Tongue (tissue), 1 donor: ENCODE measurements at regions not wholly inside any gene's neighbourhood (a gene's known extent, or its start where the extent isn't known, plus 50 kb on each side); places are given as distances from the start of the nearest gene placed in this dataset.
"Not testable (repeated sequence)": the region's sequence is repeated elsewhere in the genome, so short reads cannot be mapped to it uniquely, and the experiment has no call there.

ENCODE experiments used
- DNase-seq: peaks from one replicate; pipeline ENCODE4 v3.0.0-alpha.2; 2015

DNA sequence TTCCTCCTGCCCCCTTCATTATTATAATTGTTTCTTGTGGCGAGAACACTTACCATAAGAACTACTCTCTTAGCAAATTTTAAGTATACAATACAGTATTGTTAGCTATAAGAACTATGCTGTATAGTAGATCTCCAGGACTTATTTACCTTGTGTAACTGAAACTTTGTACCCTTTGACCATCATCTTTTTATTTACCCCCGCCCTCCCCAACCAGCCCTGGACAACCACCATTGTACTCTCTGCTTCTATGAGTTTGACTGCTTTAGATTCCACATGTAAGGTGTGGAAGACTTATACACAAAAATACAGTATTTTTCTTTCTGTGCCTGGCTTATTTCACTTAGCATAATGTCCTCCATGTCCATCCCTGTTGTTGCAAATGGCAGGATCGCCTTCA lies 161.1 kb downstream of the PHF8 start:
- DNase-seq = no peak

DNA sequence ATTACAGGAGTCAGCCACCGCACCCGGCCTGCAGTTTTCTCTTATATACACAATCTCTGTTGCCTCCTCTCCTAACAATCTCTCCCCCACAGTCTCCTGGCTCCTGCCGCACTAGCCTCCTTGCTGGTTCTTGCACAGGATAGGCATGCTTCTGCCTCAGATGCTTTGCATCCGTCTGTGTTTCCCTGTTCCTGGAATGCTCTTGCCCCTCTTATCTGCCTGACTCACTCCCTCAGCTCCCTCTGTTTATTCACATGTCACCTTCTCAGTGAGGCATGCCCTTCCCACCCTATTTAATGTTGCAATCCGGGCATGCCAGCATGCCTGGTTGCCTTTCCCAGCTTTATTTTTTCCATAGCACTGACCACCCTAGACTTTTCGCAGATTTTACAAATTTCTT lies 161.9 kb downstream of the PHF8 start:
- DNase-seq = no peak

DNA sequence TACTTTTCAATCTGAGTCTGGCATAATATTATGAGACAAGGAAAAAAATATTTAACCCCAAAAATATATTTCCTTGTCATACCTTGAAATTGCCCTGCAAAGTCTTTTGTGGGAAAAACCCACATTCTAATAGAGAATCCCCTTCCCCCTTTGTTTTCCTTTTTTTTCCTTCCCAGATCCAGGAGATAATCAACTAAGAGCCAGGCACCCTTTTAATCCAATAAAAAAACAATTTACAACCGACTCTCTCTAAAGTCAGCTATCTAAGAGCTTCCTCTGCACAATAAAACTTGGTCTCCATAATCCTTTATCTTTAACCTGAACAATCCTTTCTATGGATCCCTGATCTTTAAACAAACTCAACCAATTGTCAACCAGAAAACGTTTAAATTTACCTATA lies 163.5 kb downstream of the PHF8 start:
- not testable (repeated sequence) for DNase-seq

- DNase-seq = no peak
Measured at GRCh38 chrX:53859890-53860289, 173.4 kb upstream of the HUWE1 start.

- peak; percentile 15 for DNase-seq
Measured at GRCh38 chrX:53831662-53832635, 145.4 kb upstream of the HUWE1 start.

DNA sequence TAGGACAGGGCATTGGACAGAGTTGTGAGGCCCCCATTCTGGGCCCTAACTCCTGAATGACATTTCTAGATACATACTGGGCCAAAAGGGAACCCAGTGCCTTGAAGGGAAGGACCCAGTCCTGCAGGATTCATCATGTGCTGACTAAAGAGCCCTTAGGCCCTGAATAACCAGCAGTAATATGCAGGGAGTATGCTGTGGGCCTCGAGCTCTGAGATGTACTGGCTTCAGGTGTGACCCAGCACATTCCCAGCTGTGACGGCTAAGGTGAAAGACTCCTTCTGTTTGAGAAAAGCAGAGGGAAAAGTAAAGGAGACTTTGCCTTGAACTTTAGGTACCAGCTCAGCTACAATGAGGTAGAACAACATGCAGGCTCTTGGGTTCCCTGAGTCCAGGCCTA lies 138.2 kb upstream of the HUWE1 start:
- no peak for DNase-seq

- not testable (repeated sequence) for DNase-seq
Measured at GRCh38 chrX:53818115-53818514, 131.6 kb upstream of the HUWE1 start.

DNA sequence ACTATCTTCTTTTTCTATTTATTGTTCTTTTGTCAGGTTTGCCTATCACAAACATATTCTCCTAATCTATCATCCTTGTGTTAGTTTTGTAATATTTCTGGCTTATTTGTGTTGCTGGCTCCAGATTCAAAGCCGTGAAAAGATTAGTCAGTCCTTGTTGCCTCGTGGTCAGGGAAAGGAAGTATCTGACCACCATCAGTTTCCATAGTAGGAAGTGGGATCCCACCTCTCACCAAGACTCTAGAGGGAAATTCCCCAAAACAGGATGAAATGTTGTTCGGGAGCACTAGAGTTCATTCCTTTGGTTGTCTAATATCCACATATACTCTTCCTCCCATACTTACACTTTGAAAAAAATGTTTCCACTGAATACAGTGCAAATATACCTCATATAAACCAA lies 131.0 kb upstream of the HUWE1 start:
- DNase-seq = no peak

GRCh38 chrX:53813670-53814440 lies 127.3 kb upstream of the HUWE1 start:
- DNase-seq = no peak

DNA sequence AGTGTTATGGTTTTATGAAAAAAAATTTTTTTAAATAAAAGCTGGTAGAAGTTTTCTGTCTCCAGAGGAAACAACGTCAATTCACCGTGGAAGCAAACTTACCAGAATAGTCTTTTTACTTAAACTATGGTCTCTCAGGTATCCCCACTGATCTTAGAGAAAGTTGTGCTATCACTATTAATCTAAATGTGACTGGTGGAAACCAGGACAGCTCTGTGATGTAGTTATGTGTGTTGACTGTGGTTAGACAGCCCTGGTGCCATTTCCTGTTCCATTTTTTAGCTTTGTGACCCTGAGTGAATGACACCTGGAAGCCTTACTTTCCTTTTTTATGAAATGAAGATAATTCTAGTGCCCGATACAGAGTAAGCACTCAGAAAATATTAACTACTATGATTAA lies 111.8 kb upstream of the HUWE1 start:
- no peak for DNase-seq

GRCh38 chrX:53795576-53795975 lies 109.1 kb upstream of the HUWE1 start:
- DNase-seq = peak; percentile 41

- DNase-seq = no peak
Measured at GRCh38 chrX:53794181-53794580, 107.7 kb upstream of the HUWE1 start.

GRCh38 chrX:53768865-53769264 lies 82.3 kb upstream of the HUWE1 start:
- no peak for DNase-seq

- no peak for DNase-seq
Measured at GRCh38 chrX:53768451-53768850, 81.9 kb upstream of the HUWE1 start.

DNA sequence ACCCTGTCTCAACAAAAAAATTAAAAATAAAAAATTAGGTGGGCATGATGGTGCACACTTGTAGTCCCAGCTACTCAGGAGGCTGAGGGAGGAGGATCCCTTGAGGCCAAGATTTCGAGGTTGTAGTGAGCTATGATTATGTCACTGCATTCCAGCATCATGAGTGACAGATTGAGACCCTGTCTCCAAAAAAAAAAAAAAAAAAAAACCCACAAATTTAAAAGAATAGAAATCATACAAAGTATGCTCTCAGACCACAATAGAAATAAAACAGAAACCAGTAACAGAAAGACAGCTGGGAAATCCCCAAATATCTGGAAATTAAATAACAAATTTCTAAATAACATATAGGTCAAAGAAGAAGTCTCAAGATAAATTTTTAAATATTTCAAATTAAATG lies 81.0 kb upstream of the HUWE1 start:
- no peak for DNase-seq

DNA sequence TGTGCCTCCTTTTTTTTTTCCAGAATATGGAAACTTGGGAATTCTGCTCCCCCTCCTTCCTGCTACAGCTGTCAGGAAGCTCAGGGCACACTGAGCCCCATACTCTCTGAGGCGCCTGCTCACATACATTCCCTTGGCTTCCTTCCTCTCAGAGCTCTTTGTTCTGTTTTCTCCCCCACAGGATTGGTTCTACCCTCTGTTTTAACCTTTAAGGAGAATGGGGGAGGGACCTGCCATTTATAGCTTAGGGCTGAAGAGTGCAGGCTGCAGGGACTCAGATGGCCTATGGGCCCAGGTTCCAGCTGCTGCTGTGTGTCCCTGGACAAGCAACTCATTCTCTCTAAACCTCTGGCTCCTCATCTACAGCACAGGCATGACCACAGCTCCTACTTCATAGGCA lies 70.7 kb upstream of the HUWE1 start:
- DNase-seq = peak; percentile 2

GRCh38 chrX:53746718-53747117 lies 60.2 kb upstream of the HUWE1 start:
- no peak for DNase-seq

GRCh38 chrX:53743244-53743643 lies 56.7 kb upstream of the HUWE1 start:
- DNase-seq = no peak

DNA sequence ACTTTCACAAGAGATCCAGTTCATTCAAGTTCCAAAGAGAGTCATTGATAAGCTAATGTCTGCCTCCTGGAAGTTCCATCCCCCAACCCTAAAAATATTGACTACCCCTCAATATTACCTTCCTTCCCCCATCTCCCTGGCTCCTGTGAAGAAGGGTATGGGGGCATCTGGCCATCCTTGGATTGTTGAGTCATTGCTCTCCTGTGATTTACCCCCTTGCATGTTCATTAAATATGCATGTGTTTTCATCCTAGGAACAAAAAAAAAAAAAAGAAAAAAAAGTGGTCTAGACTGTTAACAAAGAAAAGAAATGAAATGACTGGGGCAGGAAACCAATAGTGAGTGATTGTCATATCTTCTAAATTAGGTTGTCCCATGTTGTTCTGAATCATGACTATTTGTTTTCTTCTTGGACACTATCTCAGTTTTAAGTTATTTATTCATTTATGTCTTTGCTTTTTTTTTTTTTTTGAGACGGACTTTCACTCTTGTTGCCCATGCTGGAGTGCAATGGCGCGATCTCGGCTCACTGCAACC lies 51.9 kb upstream of the HUWE1 start:
- DNase-seq = no peak
